GM12874 (cell line): ENCODE measurements at regions not wholly inside any gene's neighbourhood (a gene's known extent, or its start where the extent isn't known, plus 50 kb on each side); places are given as distances from the start of the nearest gene placed in this dataset.

Experiments used
- CTCF ChIP-seq: IDR thresholded peaks from 2 replicates; pipeline ENCODE4 v1.5.1; 2011; ENCODE audit warnings: low read depth, mild to moderate bottlenecking, control low read depth, low read length, moderate library complexity; ENCODE audit not compliant: insufficient read depth

DNA sequence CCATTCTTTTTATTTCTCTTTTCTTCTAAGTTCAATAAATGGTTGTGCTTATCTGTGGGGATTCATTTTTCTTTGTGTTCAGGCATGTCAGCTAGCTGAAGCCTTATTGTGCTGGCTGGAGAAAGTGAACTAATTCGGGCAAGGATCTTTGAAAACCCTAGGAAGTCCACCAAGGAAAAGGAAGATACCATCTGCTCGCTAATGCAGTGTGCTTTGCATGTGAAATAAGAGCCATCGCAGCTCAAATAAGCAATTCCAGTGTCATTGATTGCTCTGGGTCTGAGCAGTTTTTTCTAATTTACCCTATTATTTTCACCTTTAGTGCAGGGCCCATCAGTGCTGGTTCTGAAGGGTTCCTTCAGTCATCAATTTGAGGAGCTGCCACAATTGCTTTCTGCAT is 309.4 kb upstream of the SOX4 start:
- no peak for TF ChIP-seq CTCF

DNA sequence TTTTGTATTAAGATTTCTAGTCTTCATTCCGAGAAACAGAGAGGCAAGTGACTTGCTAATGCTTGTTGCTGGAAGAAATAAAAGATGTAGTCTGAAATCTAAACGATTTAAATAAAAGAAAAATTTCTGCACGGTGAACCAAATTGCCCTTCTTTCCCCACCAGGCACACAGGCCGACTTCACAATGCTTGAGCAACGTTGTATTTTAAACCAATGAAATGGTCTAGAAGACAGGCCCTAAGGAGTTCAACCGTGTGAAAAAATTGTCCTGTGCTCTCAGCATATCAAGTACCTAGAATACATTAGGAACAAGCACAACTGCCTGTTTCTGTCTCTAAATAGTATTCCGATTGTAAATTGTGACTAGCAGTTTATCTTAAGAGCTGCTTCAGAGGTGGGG is 308.8 kb upstream of the SOX4 start:
- no peak for TF ChIP-seq CTCF

GRCh38 chr6:21294144-21294543 is 299.4 kb upstream of the SOX4 start:
- TF ChIP-seq CTCF = no peak

GRCh38 chr6:21295506-21296240 is 297.9 kb upstream of the SOX4 start:
- TF ChIP-seq CTCF = no peak

DNA sequence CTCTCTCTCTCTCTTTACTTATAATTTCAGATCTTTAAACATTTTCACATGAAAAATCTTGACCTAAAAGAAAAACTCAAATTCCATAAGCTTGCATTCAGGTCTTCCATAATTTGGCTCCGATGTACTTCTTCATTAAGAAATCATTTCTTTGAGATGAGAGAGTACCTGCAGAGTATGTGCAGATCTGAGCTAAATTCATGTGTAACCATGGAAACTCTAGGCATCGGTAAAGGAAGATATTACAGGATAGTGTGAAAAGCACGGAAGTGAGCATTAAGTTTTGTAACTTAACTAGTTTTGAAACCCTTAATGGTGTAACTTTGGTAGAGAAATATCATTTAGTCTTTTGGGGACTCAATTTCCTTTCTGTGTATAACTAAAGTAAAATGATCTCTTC is 295.9 kb upstream of the SOX4 start:
- TF ChIP-seq CTCF = no peak

DNA sequence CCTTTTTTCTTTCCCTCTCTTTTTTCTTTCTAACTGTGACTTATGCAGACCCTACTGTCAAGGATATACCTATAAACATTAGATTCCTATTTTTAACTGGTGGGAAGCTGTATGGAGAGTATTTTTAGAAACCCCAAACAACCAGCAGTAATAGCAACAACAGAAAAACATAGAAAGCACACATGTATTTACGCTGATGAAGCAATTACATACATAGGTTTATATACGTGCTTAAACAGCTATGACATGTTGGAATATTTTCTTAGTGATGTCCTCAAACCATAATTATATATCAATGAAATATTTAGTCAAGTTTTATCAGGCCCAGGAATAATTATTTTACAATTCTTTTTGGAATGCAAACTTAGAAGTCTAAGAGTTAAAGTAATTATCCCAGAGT is 294.3 kb upstream of the SOX4 start:
- no peak for TF ChIP-seq CTCF

- TF ChIP-seq CTCF = no peak
Observed at GRCh38 chr6:21300439-21300838, 293.1 kb upstream of the SOX4 start.
